ENCODE measurements at regions not wholly inside any gene's neighbourhood (a gene's known extent, or its start where the extent isn't known, plus 50 kb on each side); places are given as distances from the start of the nearest gene placed in this dataset.
"Not testable (repeated sequence)": the region's sequence is repeated elsewhere in the genome, so short reads cannot be mapped to it uniquely, and the experiment has no call there.

DNA sequence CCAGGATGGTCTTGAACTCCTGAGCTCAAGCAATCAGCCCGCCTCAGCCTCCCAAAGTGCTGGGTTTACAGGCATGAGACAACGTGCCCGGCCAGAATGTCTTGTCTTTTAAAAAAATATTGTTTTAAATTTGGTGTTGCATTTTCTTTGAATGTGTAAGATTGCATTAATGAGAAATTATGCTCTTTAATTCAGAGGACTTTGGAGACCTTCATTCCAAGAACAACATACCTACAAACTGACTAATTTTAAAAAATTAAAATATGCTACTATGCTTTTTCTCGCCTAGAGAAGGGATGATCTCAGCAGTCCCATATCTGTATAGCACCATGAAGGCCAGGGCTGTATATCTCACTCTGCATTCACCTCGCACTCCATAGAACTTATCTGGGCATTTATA, 204.3 kb upstream of the SLC7A11 start:
- no peak overlapping the region for H3K4me3 Mint-ChIP-seq
- peaks cover 11% of the 10 kb centered on the region for H3K9me3 Mint-ChIP-seq
- no peaks in the 10 kb centered on the region for H3K4me1 Mint-ChIP-seq
- ATAC-seq (replicated peaks; ENCODE audit: extremely low read depth, poor library complexity, severe bottlenecking), result no peak
- no peaks in the 10 kb centered on the region for H3K36me3 Mint-ChIP-seq (ENCODE audit: insufficient read depth)
- no peak for DNase-seq (ENCODE audit: low spot score in 2 of 2)
- H3K27me3 Mint-ChIP-seq, result no peaks in the 10 kb centered on the region
- no peak overlapping the region for H3K27ac Mint-ChIP-seq (ENCODE audit: low read depth)

DNA sequence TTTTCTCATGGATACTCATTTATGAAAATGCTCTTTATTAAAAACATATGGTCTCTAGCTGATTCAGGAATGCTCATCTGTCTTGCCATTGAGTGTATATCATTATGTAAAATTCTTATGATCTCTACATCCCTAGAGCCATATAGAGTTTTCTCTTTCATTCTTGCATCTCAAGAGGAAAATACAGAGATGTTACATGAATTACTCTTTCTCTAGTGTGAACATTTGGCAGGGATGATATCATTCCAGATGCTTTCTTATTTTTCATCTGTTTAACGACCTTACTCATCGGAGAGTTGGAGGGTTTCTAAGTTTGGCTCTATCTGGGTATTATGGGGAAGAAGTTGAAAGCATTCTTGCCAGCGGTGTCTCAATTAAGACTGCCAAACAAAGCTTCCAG, 202.9 kb upstream of the SLC7A11 start:
- Mint-ChIP-seq H3K4me3 (no peak overlapping the region), H3K4me1 (no peaks in the 10 kb centered on the region), H3K27ac (ENCODE audit: low read depth) (no peak overlapping the region), H3K9me3 (peaks cover 14% of the 10 kb centered on the region), H3K27me3 (no peaks in the 10 kb centered on the region), H3K36me3 (ENCODE audit: insufficient read depth) (no peaks in the 10 kb centered on the region)
- no peak for ATAC-seq (replicated peaks; ENCODE audit: extremely low read depth, poor library complexity, severe bottlenecking)
- no peak for DNase-seq (ENCODE audit: low spot score in 2 of 2)

DNA sequence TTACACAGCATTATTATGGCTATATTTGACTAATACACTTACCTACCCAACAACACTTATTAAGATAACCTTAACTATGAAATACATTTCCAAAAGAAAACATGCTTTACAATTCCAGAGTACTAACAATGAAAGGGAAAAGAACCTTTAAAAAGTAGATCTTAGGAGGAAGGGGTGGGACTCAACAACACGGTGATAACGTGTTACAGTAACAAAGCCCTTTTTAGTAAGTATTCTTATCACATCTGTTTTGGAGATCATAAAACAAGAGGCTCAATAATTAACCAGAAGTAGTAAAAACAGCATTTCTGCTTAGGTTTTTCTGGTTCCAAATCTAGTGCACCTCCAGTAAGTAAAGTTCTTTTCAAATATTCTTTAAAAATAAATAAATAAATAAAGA, 202.1 kb upstream of the SLC7A11 start:
- H3K27ac Mint-ChIP-seq (ENCODE audit: low read depth), result no peak overlapping the region

GRCh38 chr4:138439143-138439581, 197.0 kb upstream of the SLC7A11 start:
- Mint-ChIP-seq H3K27ac (ENCODE audit: low read depth) (no peak overlapping the region), H3K9me3 (peaks cover 13% of the 10 kb centered on the region), H3K36me3 (ENCODE audit: insufficient read depth) (peaks cover 4% of the 10 kb centered on the region), H3K4me1 (no peaks in the 10 kb centered on the region), H3K4me3 (no peak overlapping the region), H3K27me3 (no peaks in the 10 kb centered on the region)
- DNase-seq (ENCODE audit: low spot score in 2 of 2) (no peak), ATAC-seq (replicated peaks; ENCODE audit: extremely low read depth, poor library complexity, severe bottlenecking) (no peak)

More for the DNA sequence above, 202.1 kb upstream of the SLC7A11 start:
- ATAC-seq (replicated peaks; ENCODE audit: extremely low read depth, poor library complexity, severe bottlenecking), result no peak
- no peaks in the 10 kb centered on the region for H3K36me3 Mint-ChIP-seq (ENCODE audit: insufficient read depth)
- no peak overlapping the region for H3K4me3 Mint-ChIP-seq
- peaks cover 13% of the 10 kb centered on the region for H3K9me3 Mint-ChIP-seq
- no peaks in the 10 kb centered on the region for H3K4me1 Mint-ChIP-seq
- no peaks in the 10 kb centered on the region for H3K27me3 Mint-ChIP-seq
- DNase-seq (ENCODE audit: low spot score in 2 of 2), result no peak

DNA sequence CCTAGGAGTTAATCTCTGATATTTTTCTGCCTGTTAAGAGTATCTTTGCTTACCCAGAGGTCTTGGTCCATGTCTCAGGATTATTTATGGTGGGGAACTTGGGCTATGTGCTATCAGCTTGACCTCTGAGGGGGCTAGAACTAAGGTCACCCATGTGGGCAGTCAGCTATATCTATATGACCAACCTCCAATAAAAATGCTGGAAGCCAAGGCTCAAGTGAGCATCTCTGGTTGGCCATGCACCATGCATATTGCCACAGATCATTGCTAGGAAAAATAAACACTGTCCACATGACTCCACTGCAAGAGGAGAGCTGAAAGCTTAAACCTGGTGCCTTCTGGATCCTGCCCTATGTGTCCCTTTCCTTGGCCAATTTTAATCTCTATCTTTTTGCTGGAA, 196.5 kb upstream of the SLC7A11 start:
- Mint-ChIP-seq H3K9me3 (peaks cover 13% of the 10 kb centered on the region), H3K4me3 (no peak overlapping the region), H3K4me1 (no peaks in the 10 kb centered on the region), H3K36me3 (ENCODE audit: insufficient read depth) (peaks cover 4% of the 10 kb centered on the region), H3K27me3 (no peaks in the 10 kb centered on the region), H3K27ac (ENCODE audit: low read depth) (no peak overlapping the region)
- DNase-seq (ENCODE audit: low spot score in 2 of 2), result no peak
- ATAC-seq (replicated peaks; ENCODE audit: extremely low read depth, poor library complexity, severe bottlenecking), result no peak

- Mint-ChIP-seq H3K4me1 (no peaks in the 10 kb centered on the region), H3K9me3 (peaks cover 8% of the 10 kb centered on the region), H3K27ac (ENCODE audit: low read depth) (no peak overlapping the region), H3K27me3 (no peaks in the 10 kb centered on the region), H3K36me3 (ENCODE audit: insufficient read depth) (peaks cover 4% of the 10 kb centered on the region), H3K4me3 (no peak overlapping the region)
- DNase-seq (ENCODE audit: low spot score in 2 of 2) (no peak), ATAC-seq (replicated peaks; ENCODE audit: extremely low read depth, poor library complexity, severe bottlenecking) (no peak)
These were observed 195.2 kb upstream of the SLC7A11 start for GRCh38 chr4:138437263-138437851.

GRCh38 chr4:138435733-138436132, 193.6 kb upstream of the SLC7A11 start:
- not testable (repeated sequence) for H3K27ac Mint-ChIP-seq (ENCODE audit: low read depth); H3K27me3 Mint-ChIP-seq; ATAC-seq (replicated peaks; ENCODE audit: extremely low read depth, poor library complexity, severe bottlenecking); H3K36me3 Mint-ChIP-seq (ENCODE audit: insufficient read depth); H3K4me3 Mint-ChIP-seq; H3K9me3 Mint-ChIP-seq; DNase-seq (ENCODE audit: low spot score in 2 of 2); H3K4me1 Mint-ChIP-seq

- H3K27me3 Mint-ChIP-seq; H3K36me3 Mint-ChIP-seq (ENCODE audit: insufficient read depth); H3K4me1 Mint-ChIP-seq; H3K4me3 Mint-ChIP-seq; H3K9me3 Mint-ChIP-seq; H3K27ac Mint-ChIP-seq (ENCODE audit: low read depth); ATAC-seq (replicated peaks; ENCODE audit: extremely low read depth, poor library complexity, severe bottlenecking); DNase-seq (ENCODE audit: low spot score in 2 of 2): not testable (repeated sequence)
These were observed 192.9 kb upstream of the SLC7A11 start for GRCh38 chr4:138435046-138435445.

- no peak for ATAC-seq (replicated peaks; ENCODE audit: extremely low read depth, poor library complexity, severe bottlenecking)
- H3K36me3 Mint-ChIP-seq (ENCODE audit: insufficient read depth), result peaks cover 2% of the 10 kb centered on the region
- DNase-seq (ENCODE audit: low spot score in 2 of 2), result no peak
- no peaks in the 10 kb centered on the region for H3K4me1 Mint-ChIP-seq
- no peak overlapping the region for H3K4me3 Mint-ChIP-seq
- no peak overlapping the region for H3K27ac Mint-ChIP-seq (ENCODE audit: low read depth)
- peaks cover 12% of the 10 kb centered on the region for H3K9me3 Mint-ChIP-seq
- H3K27me3 Mint-ChIP-seq, result no peaks in the 10 kb centered on the region
These were observed 186.5 kb upstream of the SLC7A11 start for GRCh38 chr4:138428611-138429010.

DNA sequence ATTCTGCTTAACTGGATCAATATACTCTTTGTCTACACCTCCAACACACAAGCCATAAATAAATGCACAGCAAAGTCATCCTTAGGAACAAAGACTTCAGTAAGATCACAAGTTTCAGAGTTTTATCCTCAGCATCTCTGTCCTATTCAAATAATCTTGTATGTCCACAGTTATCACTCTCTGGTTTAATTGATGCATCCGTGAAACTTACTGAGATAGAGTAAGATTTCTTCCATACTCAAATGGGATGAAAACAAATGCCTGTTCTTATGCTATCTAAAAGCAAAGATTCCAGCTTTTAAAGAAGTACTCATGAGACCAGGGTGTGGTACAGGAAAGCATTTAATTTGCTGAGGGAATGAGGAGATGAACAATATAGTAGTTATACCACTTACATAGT, 184.6 kb upstream of the SLC7A11 start:
- Mint-ChIP-seq H3K36me3 (ENCODE audit: insufficient read depth) (peaks cover 2% of the 10 kb centered on the region), H3K27ac (ENCODE audit: low read depth) (no peak overlapping the region), H3K27me3 (no peaks in the 10 kb centered on the region), H3K4me1 (no peaks in the 10 kb centered on the region), H3K4me3 (no peak overlapping the region), H3K9me3 (peaks cover 12% of the 10 kb centered on the region)
- ATAC-seq (replicated peaks; ENCODE audit: extremely low read depth, poor library complexity, severe bottlenecking) (no peak), DNase-seq (ENCODE audit: low spot score in 2 of 2) (no peak)

- no peaks in the 10 kb centered on the region for H3K4me1 Mint-ChIP-seq
- ATAC-seq (replicated peaks; ENCODE audit: extremely low read depth, poor library complexity, severe bottlenecking), result no peak
- no peak overlapping the region for H3K27ac Mint-ChIP-seq (ENCODE audit: low read depth)
- no peaks in the 10 kb centered on the region for H3K36me3 Mint-ChIP-seq (ENCODE audit: insufficient read depth)
- H3K27me3 Mint-ChIP-seq, result no peaks in the 10 kb centered on the region
- H3K4me3 Mint-ChIP-seq, result no peak overlapping the region
- no peak for DNase-seq (ENCODE audit: low spot score in 2 of 2)
- peaks cover 12% of the 10 kb centered on the region for H3K9me3 Mint-ChIP-seq
These were observed 178.3 kb upstream of the SLC7A11 start for GRCh38 chr4:138420471-138420870.

GRCh38 chr4:138414202-138414601, 172.1 kb upstream of the SLC7A11 start:
- Mint-ChIP-seq H3K27ac (ENCODE audit: low read depth) (no peak overlapping the region), H3K4me1 (no peaks in the 10 kb centered on the region), H3K9me3 (peaks cover 11% of the 10 kb centered on the region), H3K4me3 (no peak overlapping the region), H3K27me3 (no peaks in the 10 kb centered on the region), H3K36me3 (ENCODE audit: insufficient read depth) (no peaks in the 10 kb centered on the region)
- DNase-seq (ENCODE audit: low spot score in 2 of 2), result no peak
- no peak for ATAC-seq (replicated peaks; ENCODE audit: extremely low read depth, poor library complexity, severe bottlenecking)

DNA sequence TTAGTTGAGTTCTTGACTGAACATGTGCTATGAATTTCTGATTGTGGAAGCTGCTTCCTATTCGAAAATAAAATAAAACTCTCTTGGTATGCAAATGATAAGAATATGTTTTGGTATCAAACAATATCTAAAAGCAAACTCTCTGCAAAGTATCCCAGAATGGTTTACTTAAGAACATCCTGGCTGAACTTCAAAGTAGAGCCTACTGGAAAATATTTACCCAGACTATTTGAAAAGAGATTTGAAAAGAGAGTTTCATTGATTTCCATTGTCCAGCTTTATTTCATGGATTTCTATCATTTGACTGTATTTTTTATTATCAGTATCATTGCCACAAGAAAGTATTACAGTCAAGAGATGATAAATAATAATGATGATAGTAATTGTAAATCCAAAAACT, 171.1 kb upstream of the SLC7A11 start:
- Mint-ChIP-seq H3K9me3 (peaks cover 11% of the 10 kb centered on the region), H3K36me3 (ENCODE audit: insufficient read depth) (no peaks in the 10 kb centered on the region), H3K4me1 (no peaks in the 10 kb centered on the region), H3K4me3 (no peak overlapping the region), H3K27ac (ENCODE audit: low read depth) (no peak overlapping the region), H3K27me3 (no peaks in the 10 kb centered on the region)
- DNase-seq (ENCODE audit: low spot score in 2 of 2) (no peak), ATAC-seq (replicated peaks; ENCODE audit: extremely low read depth, poor library complexity, severe bottlenecking) (no peak)

GRCh38 chr4:138412847-138413246, 170.7 kb upstream of the SLC7A11 start:
- H3K4me1 Mint-ChIP-seq, result no peaks in the 10 kb centered on the region
- H3K27ac Mint-ChIP-seq (ENCODE audit: low read depth), result no peak overlapping the region
- H3K4me3 Mint-ChIP-seq, result no peak overlapping the region
- DNase-seq (ENCODE audit: low spot score in 2 of 2) (no peak), ATAC-seq (replicated peaks; ENCODE audit: extremely low read depth, poor library complexity, severe bottlenecking) (no peak)
- H3K9me3 Mint-ChIP-seq, result peaks cover 11% of the 10 kb centered on the region
- H3K27me3 Mint-ChIP-seq, result no peaks in the 10 kb centered on the region
- no peaks in the 10 kb centered on the region for H3K36me3 Mint-ChIP-seq (ENCODE audit: insufficient read depth)
